ENCODE measurements at regions not wholly inside any gene's neighbourhood (a gene's known extent, or its start where the extent isn't known, plus 50 kb on each side); places are given as distances from the start of the nearest gene placed in this dataset.

DNA sequence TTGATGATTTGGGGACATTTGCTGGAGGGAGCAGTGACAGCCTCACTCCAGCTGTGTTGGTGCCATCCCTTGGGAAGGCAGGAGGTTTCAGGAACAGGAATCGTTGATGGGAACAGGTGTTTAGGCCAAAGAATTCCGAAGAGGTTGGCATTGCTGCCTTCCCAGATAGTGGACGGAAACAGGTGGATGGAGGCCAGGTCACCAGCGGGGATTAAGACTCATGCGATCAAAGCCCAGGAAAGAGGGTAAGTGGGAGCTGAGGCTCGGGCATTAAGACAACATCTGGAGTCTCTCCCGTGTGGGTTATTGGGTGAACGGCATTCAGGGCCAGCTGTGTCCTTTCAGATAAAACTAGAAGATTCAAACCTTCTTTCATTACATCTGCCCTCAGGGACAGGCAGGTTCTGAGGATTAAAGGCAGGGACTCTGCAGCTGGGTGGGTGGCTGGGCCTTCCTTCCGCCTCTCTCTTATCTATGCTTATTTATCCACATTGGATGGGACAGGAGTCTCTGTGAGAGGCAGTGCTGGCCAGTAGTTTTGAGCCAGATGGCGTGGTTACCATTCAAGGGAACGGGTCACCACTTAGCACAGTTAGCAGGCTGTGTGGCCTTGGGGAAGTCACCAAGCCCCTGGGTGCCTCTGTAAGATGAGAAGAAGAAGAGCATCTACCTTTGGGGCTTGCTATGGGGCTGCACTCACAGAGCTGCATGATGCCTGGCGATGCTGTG is 67.6 kb downstream of the INSIG1 start:
- Histone ChIP-seq H3K4ac (replicated peaks; ENCODE audit: insufficient read length, low read depth, low read length) (no peak overlapping the region), H2BK120ac (replicated peaks; ENCODE audit: low read depth, low read length) (no peak overlapping the region), H3K56ac (replicated peaks; ENCODE audit: insufficient read length, low read depth, low read length) (no peak overlapping the region), H4K91ac (replicated peaks; ENCODE audit: insufficient read length, low read length) (no peak overlapping the region), H3K27me3 (replicated peaks in 1 of 4; ENCODE audit: control insufficient read depth in 3 of 4, extremely low read depth in 1 of 4, insufficient read depth in 3 of 4, low read length in 3 of 4) (peaks cover 3 to 25% (median 21%) of the 10 kb centered on the region in 4 experiments), H2BK5ac (ENCODE audit: low read depth, low read length) (no peak overlapping the region), H2BK15ac (ENCODE audit: low read length) (no peak overlapping the region), H3K9me3 (ENCODE audit: insufficient read depth in 2 of 2, low read depth in 1 of 2, low read length in 1 of 2) (peaks cover 0 to 5% of the 10 kb centered on the region in 2 experiments; a peak in 1 of 4 replicates), H3K4me1 (replicated peaks in 1 of 4; ENCODE audit: control insufficient read depth in 3 of 4, insufficient read depth in 4 of 4, low read length in 3 of 4) (no peaks in the 10 kb centered on the region; a peak in 2 of 7 replicates), H3K79me2 (ENCODE audit: control insufficient read depth in 1 of 2, insufficient read depth in 2 of 2, low read length in 2 of 2) (no peaks in the 10 kb centered on the region), H2BK12ac (ENCODE audit: low read depth, low read length) (no peak overlapping the region), H2AK5ac (ENCODE audit: low read depth, low read length) (no peak overlapping the region), H3K23ac (ENCODE audit: insufficient read length) (no peak overlapping the region), H3K79me1 (ENCODE audit: low read depth, low read length) (no peaks in the 10 kb centered on the region), H3K27ac (ENCODE audit: low read depth, low read length) (no peak overlapping the region), H4K20me1 (replicated peaks in 1 of 2; ENCODE audit: control insufficient read depth in 1 of 2, insufficient read depth in 2 of 2, low read length in 2 of 2) (no peaks in the 10 kb centered on the region), H3K9ac (replicated peaks in 1 of 4; ENCODE audit: extremely low read depth in 1 of 4, low read depth in 3 of 4, low read length in 3 of 4) (no peak overlapping the region), H3K4me3 (ENCODE audit: extremely low read depth in 1 of 4, insufficient read depth in 2 of 4, low read depth in 3 of 4, low read length in 4 of 4) (no peak overlapping the region), H3K23me2 (ENCODE audit: low read depth, low read length) (no peaks in the 10 kb centered on the region; the same call in 1 of the 2 replicates), H4K8ac (ENCODE audit: extremely low read depth, insufficient read depth, low read length) (no peak overlapping the region), H3K14ac (ENCODE audit: insufficient read length) (no peak overlapping the region), H2AFZ (ENCODE audit: low read length) (no peak overlapping the region), H3K18ac (ENCODE audit: extremely low read depth, low read length) (no peak overlapping the region), H2BK20ac (ENCODE audit: low read length) (no peak overlapping the region), H3K36me3 (ENCODE audit: control insufficient read depth in 2 of 4, insufficient read depth in 4 of 4, low read length in 3 of 4) (no peaks in the 10 kb centered on the region), H3K4me2 (ENCODE audit: insufficient read depth in 1 of 2, low read depth in 2 of 2, low read length in 2 of 2) (no peak overlapping the region), H4K5ac (ENCODE audit: insufficient read length, low read depth, low read length) (no peak overlapping the region)
- WGBS, 2 experiments (ENCODE audit: extremely low coverage in 1 of 2, insufficient coverage in 1 of 2, insufficient read length in 1 of 2, insufficient replicate concordance in 2 of 2, low coverage in 1 of 2, low lambda C conversion rate in 2 of 2, missing lambda C conversion rate in 1 of 2), result 87% methylated on average over 12 of the region's 12 CpGs; no CpG with 5 or more reads in 1 of the 2 experiments
- ChIA-PET CTCF (ENCODE audit: partially characterized antibody) (interaction anchor here (0.9 to 1.2 kb wide), 8 partner anchors 8 to 451 kb away, joined by 3 to 9 read pairs (median 3); no protein-coding TSS in a partner anchor), POLR2A (ENCODE audit: partially characterized antibody) (interaction anchor here (0.5 to 0.6 kb wide), 2 partner anchors 126 to 1979 kb away, joined by 3 read pairs; no protein-coding TSS in a partner anchor)
- DNase-seq (ENCODE audit: low read depth in 1 of 2, low spot score in 2 of 2) (no peak), FAIRE-seq (no peak)
- TF ChIP-seq JUND (IDR thresholded peaks at IDR 0.05; ENCODE audit: low read length) (no peak), CTBP2 (IDR thresholded peaks at IDR 0.05; ENCODE audit: borderline replicate concordance, insufficient read depth, insufficient read length, low read length) (no peak), JUN (IDR thresholded peaks at IDR 0.05; ENCODE audit: low read depth, low read length) (no peak)
